SK-N-SH (cell line): ENCODE measurements at regions not wholly inside any gene's neighbourhood (a gene's known extent, or its start where the extent isn't known, plus 50 kb on each side); places are given as distances from the start of the nearest gene placed in this dataset.
A peak's percentile ranks its signal among the peaks of the same experiment; 100 is the strongest.

Source experiments
- CTCF ChIA-PET: fragments of 300-600, 350-600 bp; formaldehyde crosslinking; extraction: SDS; loops from one replicate; lab custom pipeline; 2021; lab: Yijun Ruan, JAX
- POLR2A ChIA-PET: fragments of 350-600 bp; sonication (Branson Sonifier 250); formaldehyde crosslinking; extraction: SDS; loops from one replicate; lab custom pipeline; 2020; ENCODE audit warnings: antibody characterized with exemption, inconsistent platforms; lab: Yijun Ruan, JAX
- DNase-seq: peaks from one replicate; pipeline ENCODE4 v3.0.0; 2012
- H2AFZ ChIP-seq: fragments of 200-600 bp; sonication (generic); 2 replicates; pipeline ENCODE4 v1.8.1; 2016; ENCODE audit warnings: antibody characterized with exemption, mild to moderate bottlenecking, low read depth
- H3F3A ChIP-seq: fragments of 200-600 bp; sonication (generic); replicated peaks from 2 replicates; pipeline ENCODE3; 2016; ENCODE audit warnings: antibody characterized with exemption, mild to moderate bottlenecking; ENCODE audit not compliant: insufficient read depth
- H3K27ac ChIP-seq, 2 experiments: fragments of 200-500 bp in 1 of 2; fragments of 200-600 bp in 1 of 2; sonication (Bioruptor generic) in 1 of 2; sonication (generic), shearing (Covaris generic) in 1 of 2; 2 replicates each; pipeline versions ENCODE4 v1.5.1 to v1.6.1; 2014 to 2016; ENCODE audit warnings: low read depth in 2 of 2, inconsistent platforms in 1 of 2, low read length in 1 of 2, mild to moderate bottlenecking in 1 of 2, mixed read lengths in 1 of 2
- H3K27me3 ChIP-seq: fragments of 200-600 bp; sonication (generic), shearing (Covaris generic); 2 replicates; pipeline ENCODE4 v1.6.1; 2016; ENCODE audit warnings: mixed run types; ENCODE audit not compliant: insufficient read depth
- H3K36me3 ChIP-seq, 2 experiments: fragments of 200-500 bp in 1 of 2; fragments of 200-600 bp in 1 of 2; sonication (Bioruptor generic) in 1 of 2; sonication (generic) in 1 of 2; replicated peaks in 1 of 2; 2 replicates each; pipeline versions ENCODE3 to v1.5.1; 2014 to 2016; ENCODE audit warnings: low read length in 1 of 2, mild to moderate bottlenecking in 1 of 2; ENCODE audit not compliant: insufficient read depth in 2 of 2, control insufficient read depth in 1 of 2
- H3K4me1 ChIP-seq, 2 experiments: fragments of 200-500 bp in 1 of 2; fragments of 200-600 bp in 1 of 2; sonication (Bioruptor generic) in 1 of 2; sonication (generic), shearing (Covaris generic) in 1 of 2; 2 replicates each; pipeline versions ENCODE4 v1.5.1 to v1.6.1; 2014 to 2016; ENCODE audit warnings: low read depth in 1 of 2, low read length in 1 of 2, mixed run types in 1 of 2; ENCODE audit not compliant: insufficient read depth in 2 of 2, control insufficient read depth in 1 of 2
- H3K4me2 ChIP-seq: fragments of 200-600 bp; sonication (generic), shearing (Covaris generic); 2 replicates; pipeline ENCODE4 v1.6.1; 2017; ENCODE audit warnings: mixed run types
- H3K4me3 ChIP-seq, 2 experiments: fragments of 200-500 bp in 1 of 2; fragments of 200-600 bp in 1 of 2; sonication (Bioruptor generic) in 1 of 2; sonication (generic), shearing (Covaris generic) in 1 of 2; 2 replicates each; pipeline versions ENCODE4 v1.5.1 to v1.8.1; 2014 to 2016; ENCODE audit warnings: low read depth in 2 of 2, inconsistent platforms in 1 of 2, low read length in 1 of 2, mild to moderate bottlenecking in 1 of 2, mixed read lengths in 1 of 2, moderate library complexity in 1 of 2
- H3K79me2 ChIP-seq: fragments of 200-600 bp; sonication (generic); 2 replicates; pipeline ENCODE4 v1.8.1; 2017; ENCODE audit warnings: mild to moderate bottlenecking; ENCODE audit not compliant: insufficient read depth
- H3K9ac ChIP-seq: fragments of 200-600 bp; sonication (generic); 2 replicates; pipeline ENCODE4 v1.6.1; 2017; ENCODE audit warnings: mixed run types
- H3K9me2 ChIP-seq: fragments of 200-600 bp; sonication (generic); 2 replicates; pipeline ENCODE4 v1.6.1; 2017; ENCODE audit warnings: mixed run types
- H3K9me3 ChIP-seq: fragments of 200-600 bp; sonication (generic); 2 replicates; pipeline ENCODE4 v1.6.1; 2017; ENCODE audit warnings: mixed run types, mild to moderate bottlenecking, moderate library complexity
- H4K20me1 ChIP-seq: fragments of 200-600 bp; sonication (generic); 2 replicates; pipeline ENCODE4 v1.6.1; 2017; ENCODE audit warnings: mild to moderate bottlenecking, mixed run types; ENCODE audit not compliant: insufficient read depth
- CHD2 ChIP-seq: fragments of 150-350 bp; IDR thresholded peaks from 2 replicates; pipeline ENCODE4 v1.6.1; 2018; ENCODE audit warnings: low read length; ENCODE audit not compliant: partially characterized antibody
- EP300 ChIP-seq, 2 experiments: IDR thresholded peaks; 2 replicates each; pipeline versions ENCODE4 v1.4.0 to v1.6.1; 2012; ENCODE audit warnings: borderline replicate concordance in 1 of 2, low read depth in 1 of 2, low read length in 1 of 2
- FOSL2 ChIP-seq: IDR thresholded peaks from 2 replicates; pipeline ENCODE4 v1.4.0; 2012; ENCODE audit warnings: low read depth, mild to moderate bottlenecking, moderate library complexity, borderline replicate concordance
- FOXM1 ChIP-seq: IDR thresholded peaks from 2 replicates; pipeline ENCODE4 v1.4.0; 2012; ENCODE audit warnings: low read depth, mild to moderate bottlenecking
- GABPA ChIP-seq: IDR thresholded peaks from 2 replicates; pipeline ENCODE4 v1.4.0; 2012; ENCODE audit warnings: low read depth, mild to moderate bottlenecking
- GATA2 ChIP-seq: sonication (generic); formaldehyde crosslinking; IDR thresholded peaks from 2 replicates; pipeline ENCODE4 v1.5.0; 2020; ENCODE audit warnings: mild to moderate bottlenecking, missing genetic modification reagents
- MEF2A ChIP-seq: IDR thresholded peaks from 2 replicates; pipeline ENCODE4 v1.4.0; 2012; ENCODE audit warnings: low read depth, borderline replicate concordance
- NFIC ChIP-seq: IDR thresholded peaks from 2 replicates; pipeline ENCODE4 v1.4.0; 2012; ENCODE audit warnings: borderline replicate concordance
- POLR2AphosphoS5 ChIP-seq: IDR thresholded peaks from 2 replicates; pipeline ENCODE4 v1.6.1; 2012; ENCODE audit warnings: low read depth, low read length
- RCOR1 ChIP-seq: fragments of 150-350 bp; IDR thresholded peaks from 2 replicates; pipeline ENCODE4 v1.6.1; 2017; ENCODE audit warnings: antibody characterized with exemption, low read length
- RXRA ChIP-seq: IDR thresholded peaks from 2 replicates; pipeline ENCODE4 v1.4.0; 2012; ENCODE audit warnings: low read depth, mild to moderate bottlenecking, borderline replicate concordance
- TCF12 ChIP-seq: IDR thresholded peaks from 2 replicates; pipeline ENCODE4 v1.4.0; 2012
- WGBS: methylation state at CpG from one replicate; pipeline ENCODE4 v1.1.6; 2017; ENCODE audit warnings: low lambda C conversion rate; 5-methylcytosine and 5-hydroxymethylcytosine counted together
- TF ChIP-seq, protein P1 (sequence below): fragments of 200-600 bp; sonication (generic); IDR thresholded peaks from 2 replicates; pipeline ENCODE4 v1.6.1; 2017; ENCODE audit warnings: antibody characterized with exemption, mild to moderate bottlenecking, moderate library complexity
- TF ChIP-seq, protein P2 (sequence below): IDR thresholded peaks from 2 replicates; pipeline ENCODE4 v1.6.1; 2012; ENCODE audit warnings: mild to moderate bottlenecking, low read depth, low read length, moderate library complexity
- TF ChIP-seq, protein P3 (sequence below): fragments of 150-350 bp; IDR thresholded peaks from 2 replicates; pipeline ENCODE4 v1.6.1; 2017; ENCODE audit warnings: antibody characterized with exemption, low read length, low read depth, borderline replicate concordance
- TF ChIP-seq, protein P4 (sequence below): IDR thresholded peaks from 2 replicates; pipeline ENCODE4 v1.4.0; 2012; ENCODE audit warnings: low read depth, borderline replicate concordance

DNA sequence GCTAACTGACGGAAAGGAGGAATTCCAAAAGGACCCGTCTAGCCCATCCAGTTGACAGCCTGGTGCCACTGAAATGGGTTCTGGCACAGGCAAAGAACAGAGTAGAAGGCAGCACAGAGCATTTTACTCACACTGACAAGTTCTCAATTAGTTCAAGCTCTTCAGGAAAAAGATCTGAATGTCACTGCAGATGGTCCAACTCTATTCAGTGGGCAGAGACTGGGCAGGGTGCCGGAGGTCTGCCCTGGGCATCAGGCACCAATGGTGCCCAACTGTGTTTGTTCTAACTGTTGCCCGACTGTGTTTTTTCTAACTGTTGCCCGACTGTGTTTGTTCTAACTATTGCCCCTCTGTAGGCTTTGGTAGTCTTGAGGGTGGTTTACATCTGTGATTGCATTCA lies 151.8 kb downstream of the SLC24A2 start:
- POLR2A ChIA-PET, result no interaction called here

DNA sequence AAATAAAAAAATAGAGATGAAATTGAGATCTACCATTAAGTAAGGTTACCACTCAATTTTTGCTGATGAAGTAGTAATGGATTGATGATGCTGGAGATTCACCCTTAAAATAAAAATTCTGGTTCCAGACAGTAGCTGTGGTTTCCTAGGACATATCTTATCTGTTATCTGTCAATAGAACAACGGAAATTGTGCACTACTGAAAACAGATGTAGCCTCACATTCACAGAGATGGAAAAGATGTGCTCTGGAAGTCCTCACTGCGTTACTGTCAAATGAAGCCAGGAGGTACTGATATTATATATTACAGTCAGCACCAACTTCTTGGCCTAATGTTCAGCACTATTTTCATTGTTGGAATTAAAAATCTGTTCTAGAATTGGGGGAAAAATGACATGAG lies 154.0 kb downstream of the SLC24A2 start:
- Histone ChIP-seq H3K79me2 (no peaks in the 10 kb centered on the region), H3K9ac (no peak overlapping the region), H3K4me3 (no peak overlapping the region), H2AFZ (no peak overlapping the region), H4K20me1 (no peaks in the 10 kb centered on the region), H3K4me1 (peaks cover 0 to 5% of the 10 kb centered on the region in 2 experiments; a peak in 2 of 4 replicates), H3F3A (no peaks in the 10 kb centered on the region), H3K36me3 (no peaks in the 10 kb centered on the region), H3K4me2 (no peak overlapping the region), H3K27me3 (no peaks in the 10 kb centered on the region), H3K9me3 (no peaks in the 10 kb centered on the region), H3K27ac (no peak overlapping the region; a peak in 1 of 4 replicates), H3K9me2 (no peaks in the 10 kb centered on the region)
- 13% methylated on average over 2 of the region's 2 CpGs for WGBS
- POLR2A ChIA-PET, result interaction anchor here (1.2 kb wide), 1 partner anchor 16 kb away, joined by 4 read pairs; no protein-coding TSS in a partner anchor
- CTCF ChIA-PET, result interaction anchor here (0.6 to 1.6 kb wide), 7 partner anchors 16 to 287 kb away, joined by 3 to 4 read pairs (median 3); no protein-coding TSS in a partner anchor
- DNase-seq, result peak; percentile 47
- TF ChIP-seq CHD2, result peak; percentile 87
- peak; percentile 91 for TF ChIP-seq RCOR1
- TF ChIP-seq FOXM1, result no peak
- TF ChIP-seq EP300 (IDR thresholded peaks at IDR 0.05; ENCODE audit: borderline replicate concordance in 1 of 2, low read depth in 1 of 2, low read length in 1 of 2), result peak in 1 of 2 experiments; percentile 93; a peak in 2 of 4 replicates
- peak; percentile 43; the same call in 1 of the 2 replicates for TF ChIP-seq TCF12
- no peak for TF ChIP-seq GABPA
- TF ChIP-seq, protein P1, sequence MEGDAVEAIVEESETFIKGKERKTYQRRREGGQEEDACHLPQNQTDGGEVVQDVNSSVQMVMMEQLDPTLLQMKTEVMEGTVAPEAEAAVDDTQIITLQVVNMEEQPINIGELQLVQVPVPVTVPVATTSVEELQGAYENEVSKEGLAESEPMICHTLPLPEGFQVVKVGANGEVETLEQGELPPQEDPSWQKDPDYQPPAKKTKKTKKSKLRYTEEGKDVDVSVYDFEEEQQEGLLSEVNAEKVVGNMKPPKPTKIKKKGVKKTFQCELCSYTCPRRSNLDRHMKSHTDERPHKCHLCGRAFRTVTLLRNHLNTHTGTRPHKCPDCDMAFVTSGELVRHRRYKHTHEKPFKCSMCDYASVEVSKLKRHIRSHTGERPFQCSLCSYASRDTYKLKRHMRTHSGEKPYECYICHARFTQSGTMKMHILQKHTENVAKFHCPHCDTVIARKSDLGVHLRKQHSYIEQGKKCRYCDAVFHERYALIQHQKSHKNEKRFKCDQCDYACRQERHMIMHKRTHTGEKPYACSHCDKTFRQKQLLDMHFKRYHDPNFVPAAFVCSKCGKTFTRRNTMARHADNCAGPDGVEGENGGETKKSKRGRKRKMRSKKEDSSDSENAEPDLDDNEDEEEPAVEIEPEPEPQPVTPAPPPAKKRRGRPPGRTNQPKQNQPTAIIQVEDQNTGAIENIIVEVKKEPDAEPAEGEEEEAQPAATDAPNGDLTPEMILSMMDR, result no peak
- peak; percentile 99 for TF ChIP-seq GATA2 (CRISPR knock-in tag)
- 0 out of 2 replicates have a peak, but pooled peaks have one; percentile 15 for TF ChIP-seq POLR2AphosphoS5
- TF ChIP-seq, protein P2, sequence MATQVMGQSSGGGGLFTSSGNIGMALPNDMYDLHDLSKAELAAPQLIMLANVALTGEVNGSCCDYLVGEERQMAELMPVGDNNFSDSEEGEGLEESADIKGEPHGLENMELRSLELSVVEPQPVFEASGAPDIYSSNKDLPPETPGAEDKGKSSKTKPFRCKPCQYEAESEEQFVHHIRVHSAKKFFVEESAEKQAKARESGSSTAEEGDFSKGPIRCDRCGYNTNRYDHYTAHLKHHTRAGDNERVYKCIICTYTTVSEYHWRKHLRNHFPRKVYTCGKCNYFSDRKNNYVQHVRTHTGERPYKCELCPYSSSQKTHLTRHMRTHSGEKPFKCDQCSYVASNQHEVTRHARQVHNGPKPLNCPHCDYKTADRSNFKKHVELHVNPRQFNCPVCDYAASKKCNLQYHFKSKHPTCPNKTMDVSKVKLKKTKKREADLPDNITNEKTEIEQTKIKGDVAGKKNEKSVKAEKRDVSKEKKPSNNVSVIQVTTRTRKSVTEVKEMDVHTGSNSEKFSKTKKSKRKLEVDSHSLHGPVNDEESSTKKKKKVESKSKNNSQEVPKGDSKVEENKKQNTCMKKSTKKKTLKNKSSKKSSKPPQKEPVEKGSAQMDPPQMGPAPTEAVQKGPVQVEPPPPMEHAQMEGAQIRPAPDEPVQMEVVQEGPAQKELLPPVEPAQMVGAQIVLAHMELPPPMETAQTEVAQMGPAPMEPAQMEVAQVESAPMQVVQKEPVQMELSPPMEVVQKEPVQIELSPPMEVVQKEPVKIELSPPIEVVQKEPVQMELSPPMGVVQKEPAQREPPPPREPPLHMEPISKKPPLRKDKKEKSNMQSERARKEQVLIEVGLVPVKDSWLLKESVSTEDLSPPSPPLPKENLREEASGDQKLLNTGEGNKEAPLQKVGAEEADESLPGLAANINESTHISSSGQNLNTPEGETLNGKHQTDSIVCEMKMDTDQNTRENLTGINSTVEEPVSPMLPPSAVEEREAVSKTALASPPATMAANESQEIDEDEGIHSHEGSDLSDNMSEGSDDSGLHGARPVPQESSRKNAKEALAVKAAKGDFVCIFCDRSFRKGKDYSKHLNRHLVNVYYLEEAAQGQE, result no peak

More for the DNA sequence above, 151.8 kb downstream of the SLC24A2 start:
- Histone ChIP-seq H3K9me3 (no peaks in the 10 kb centered on the region), H3K9me2 (no peaks in the 10 kb centered on the region), H3F3A (no peaks in the 10 kb centered on the region), H3K4me2 (no peak overlapping the region), H4K20me1 (no peaks in the 10 kb centered on the region), H3K27me3 (no peaks in the 10 kb centered on the region), H3K4me3 (no peak overlapping the region), H3K36me3 (no peaks in the 10 kb centered on the region), H2AFZ (no peak overlapping the region), H3K79me2 (no peaks in the 10 kb centered on the region), H3K9ac (no peak overlapping the region), H3K27ac (no peak overlapping the region), H3K4me1 (peaks cover 0 to 5% of the 10 kb centered on the region in 2 experiments; a peak in 2 of 4 replicates)
- WGBS, result 44% methylated on average over 5 of the region's 5 CpGs
- CTCF ChIA-PET, result interaction anchor here (0.7 to 1.5 kb wide), 4 partner anchors 9 to 173 kb away, joined by 3 to 5 read pairs (median 3); no protein-coding TSS in a partner anchor
- DNase-seq, result no peak
- no peak for TF ChIP-seq EP300 (IDR thresholded peaks at IDR 0.05; ENCODE audit: borderline replicate concordance in 1 of 2, low read depth in 1 of 2, low read length in 1 of 2)
- TF ChIP-seq, protein P1, result no peak
- no peak for TF ChIP-seq CHD2
- no peak for TF ChIP-seq TCF12
- no peak for TF ChIP-seq FOSL2
- no peak for TF ChIP-seq NFIC
- TF ChIP-seq RXRA, result no peak
- TF ChIP-seq, protein P3, sequence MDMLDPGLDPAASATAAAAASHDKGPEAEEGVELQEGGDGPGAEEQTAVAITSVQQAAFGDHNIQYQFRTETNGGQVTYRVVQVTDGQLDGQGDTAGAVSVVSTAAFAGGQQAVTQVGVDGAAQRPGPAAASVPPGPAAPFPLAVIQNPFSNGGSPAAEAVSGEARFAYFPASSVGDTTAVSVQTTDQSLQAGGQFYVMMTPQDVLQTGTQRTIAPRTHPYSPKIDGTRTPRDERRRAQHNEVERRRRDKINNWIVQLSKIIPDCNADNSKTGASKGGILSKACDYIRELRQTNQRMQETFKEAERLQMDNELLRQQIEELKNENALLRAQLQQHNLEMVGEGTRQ, result no peak
- TF ChIP-seq MEF2A, result no peak
- TF ChIP-seq, protein P4, sequence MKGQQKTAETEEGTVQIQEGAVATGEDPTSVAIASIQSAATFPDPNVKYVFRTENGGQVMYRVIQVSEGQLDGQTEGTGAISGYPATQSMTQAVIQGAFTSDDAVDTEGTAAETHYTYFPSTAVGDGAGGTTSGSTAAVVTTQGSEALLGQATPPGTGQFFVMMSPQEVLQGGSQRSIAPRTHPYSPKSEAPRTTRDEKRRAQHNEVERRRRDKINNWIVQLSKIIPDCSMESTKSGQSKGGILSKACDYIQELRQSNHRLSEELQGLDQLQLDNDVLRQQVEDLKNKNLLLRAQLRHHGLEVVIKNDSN, result no peak
